ENCODE measurements at regions not wholly inside any gene's neighbourhood (a gene's known extent, or its start where the extent isn't known, plus 50 kb on each side); places are given as distances from the start of the nearest gene placed in this dataset.

GRCh38 chr2:208708486-208708885 is 301.9 kb downstream of the PTH2R start:
- peaks cover 0 to 1% (median 0%) of the 10 kb centered on the region in 4 experiments; a peak in 1 of 7 replicates for H3K27me3 ChIP-seq (replicated peaks in 1 of 4; ENCODE audit: control insufficient read depth in 3 of 4, extremely low read depth in 1 of 4, insufficient read depth in 3 of 4, low read length in 3 of 4)
- CTCF ChIA-PET (ENCODE audit: partially characterized antibody), result no interaction called here

More at GRCh38 chr2:208708486-208708885, 301.9 kb downstream of the PTH2R start:
- Histone ChIP-seq H4K20me1 (replicated peaks in 1 of 2; ENCODE audit: control insufficient read depth in 1 of 2, insufficient read depth in 2 of 2, low read length in 2 of 2) (no peaks in the 10 kb centered on the region), H3K79me1 (ENCODE audit: low read depth, low read length) (no peaks in the 10 kb centered on the region), H3K23ac (ENCODE audit: insufficient read length) (no peak overlapping the region), H2BK12ac (ENCODE audit: low read depth, low read length) (no peak overlapping the region), H3K36me3 (ENCODE audit: control insufficient read depth in 2 of 4, insufficient read depth in 4 of 4, low read length in 3 of 4) (no peaks in the 10 kb centered on the region), H3K4ac (replicated peaks; ENCODE audit: insufficient read length, low read depth, low read length) (no peak overlapping the region), H3K4me2 (ENCODE audit: insufficient read depth in 1 of 2, low read depth in 2 of 2, low read length in 2 of 2) (no peak overlapping the region), H2AFZ (ENCODE audit: low read length) (no peak overlapping the region), H3K14ac (ENCODE audit: insufficient read length) (no peak overlapping the region), H3K79me2 (ENCODE audit: control insufficient read depth in 1 of 2, insufficient read depth in 2 of 2, low read length in 2 of 2) (no peaks in the 10 kb centered on the region), H2BK20ac (ENCODE audit: low read length) (no peak overlapping the region), H3K56ac (replicated peaks; ENCODE audit: insufficient read length, low read depth, low read length) (no peak overlapping the region), H4K8ac (ENCODE audit: extremely low read depth, insufficient read depth, low read length) (no peak overlapping the region), H4K91ac (replicated peaks; ENCODE audit: insufficient read length, low read length) (no peak overlapping the region), H2BK120ac (replicated peaks; ENCODE audit: low read depth, low read length) (no peak overlapping the region), H3K27ac (ENCODE audit: low read depth, low read length) (0 out of 2 replicates have a peak overlapping the region, but pooled peaks have one; percentile 2), H3K9me3 (ENCODE audit: insufficient read depth in 2 of 2, low read depth in 1 of 2, low read length in 1 of 2) (no peaks in the 10 kb centered on the region), H2AK5ac (ENCODE audit: low read depth, low read length) (no peak overlapping the region), H4K5ac (ENCODE audit: insufficient read length, low read depth, low read length) (no peak overlapping the region), H2BK15ac (ENCODE audit: low read length) (no peak overlapping the region), H2BK5ac (ENCODE audit: low read depth, low read length) (no peak overlapping the region), H3K18ac (ENCODE audit: extremely low read depth, low read length) (no peak overlapping the region), H3K9ac (replicated peaks in 1 of 4; ENCODE audit: extremely low read depth in 1 of 4, low read depth in 3 of 4, low read length in 3 of 4) (no peak overlapping the region), H3K4me1 (replicated peaks in 1 of 4; ENCODE audit: control insufficient read depth in 3 of 4, insufficient read depth in 4 of 4, low read length in 3 of 4) (no peaks in the 10 kb centered on the region), H3K4me3 (ENCODE audit: extremely low read depth in 1 of 4, insufficient read depth in 2 of 4, low read depth in 3 of 4, low read length in 4 of 4) (no peak overlapping the region), H3K23me2 (ENCODE audit: low read depth, low read length) (no peaks in the 10 kb centered on the region)
- POLR2A ChIA-PET (ENCODE audit: partially characterized antibody), result no interaction called here
- DNase-seq (ENCODE audit: low read depth in 1 of 2, low spot score in 2 of 2) (no peak), FAIRE-seq (no peak)
- TF ChIP-seq SP1 (IDR thresholded peaks at IDR 0.05; ENCODE audit: low read depth, low read length) (no peak), RAD21 (IDR thresholded peaks at IDR 0.05 in 1 of 2, conservative IDR thresholded peaks at IDR 0.05 in 1 of 2; ENCODE audit: low read depth in 2 of 2, low read length in 2 of 2) (no peak), CBX8 (IDR thresholded peaks at IDR 0.05; ENCODE audit: borderline replicate concordance, low read depth, low read length) (no peak), CBX5 (IDR thresholded peaks at IDR 0.05; ENCODE audit: low read depth, low read length) (no peak), JUND (IDR thresholded peaks at IDR 0.05; ENCODE audit: low read length) (no peak)
- WGBS, 2 experiments (ENCODE audit: extremely low coverage in 1 of 2, insufficient coverage in 1 of 2, insufficient read length in 1 of 2, insufficient replicate concordance in 2 of 2, low coverage in 1 of 2, low lambda C conversion rate in 2 of 2, missing lambda C conversion rate in 1 of 2), result 85% methylated on average over 3 of the region's 3 CpGs; no CpG with 5 or more reads in 1 of the 2 experiments
